GM19452 (cell line): ENCODE measurements at regions not wholly inside any gene's neighbourhood (a gene's known extent, or its start where the extent isn't known, plus 50 kb on each side); places are given as distances from the start of the nearest gene placed in this dataset.
"Not testable (repeated sequence)": the region's sequence is repeated elsewhere in the genome, so short reads cannot be mapped to it uniquely, and the experiment has no call there.

Source experiments
- ATAC-seq: cut with Tn5 transposase; IDR thresholded peaks from one replicate; pipeline ENCODE4 v1.9.1; 2021; ENCODE audit not compliant: unreplicated experiment

GRCh38 chr10:117856426-117856825 is 190.3 kb downstream of the RAB11FIP2 start:
- not testable (repeated sequence) for ATAC-seq

GRCh38 chr10:117860135-117860534 is 186.6 kb downstream of the RAB11FIP2 start:
- ATAC-seq: no peak

- ATAC-seq: no peak
Measured at GRCh38 chr10:117860823-117861222, 185.9 kb downstream of the RAB11FIP2 start.

- no peak for ATAC-seq
Measured at GRCh38 chr10:117861329-117861728, 185.4 kb downstream of the RAB11FIP2 start.

- ATAC-seq: no peak
Measured at GRCh38 chr10:117863771-117864170, 183.0 kb downstream of the RAB11FIP2 start.

- ATAC-seq: no peak
Measured at GRCh38 chr10:117865945-117866344, 180.8 kb downstream of the RAB11FIP2 start.

GRCh38 chr10:117868151-117868550 is 178.6 kb downstream of the RAB11FIP2 start:
- no peak for ATAC-seq

- no peak for ATAC-seq
Measured at GRCh38 chr10:117875793-117876192, 170.9 kb downstream of the RAB11FIP2 start.

GRCh38 chr10:117876210-117876609 is 170.5 kb downstream of the RAB11FIP2 start:
- no peak for ATAC-seq

- ATAC-seq: no peak
Measured at GRCh38 chr10:117878626-117879025, 168.1 kb downstream of the RAB11FIP2 start.

GRCh38 chr10:117884093-117884492 is 162.6 kb downstream of the RAB11FIP2 start:
- no peak for ATAC-seq

- no peak for ATAC-seq
Measured at GRCh38 chr10:117884592-117884991, 162.1 kb downstream of the RAB11FIP2 start.

- ATAC-seq: no peak
Measured at GRCh38 chr10:117885206-117885829, 161.4 kb downstream of the RAB11FIP2 start.

GRCh38 chr10:117886766-117887165 is 160.0 kb downstream of the RAB11FIP2 start:
- ATAC-seq: no peak

GRCh38 chr10:117889664-117890063 is 157.1 kb downstream of the RAB11FIP2 start:
- no peak for ATAC-seq

GRCh38 chr10:117892681-117893220 is 154.0 kb downstream of the RAB11FIP2 start:
- no peak for ATAC-seq

- ATAC-seq: no peak
Measured at GRCh38 chr10:117894339-117894738, 152.4 kb downstream of the RAB11FIP2 start.

- no peak for ATAC-seq
Measured at GRCh38 chr10:117896517-117896916, 150.2 kb downstream of the RAB11FIP2 start.

- ATAC-seq: no peak
Measured at GRCh38 chr10:117899181-117899683, 147.5 kb downstream of the RAB11FIP2 start.

GRCh38 chr10:117900280-117900679 is 146.5 kb downstream of the RAB11FIP2 start:
- no peak for ATAC-seq

- no peak for ATAC-seq
Measured at GRCh38 chr10:117903854-117904253, 142.9 kb downstream of the RAB11FIP2 start.

- ATAC-seq: no peak
Measured at GRCh38 chr10:117905404-117905803, 141.3 kb downstream of the RAB11FIP2 start.

- no peak for ATAC-seq
Measured at GRCh38 chr10:117911684-117912083, 135.1 kb downstream of the RAB11FIP2 start.
